ENCODE measurements at regions not wholly inside any gene's neighbourhood (a gene's known extent, or its start where the extent isn't known, plus 50 kb on each side); places are given as distances from the start of the nearest gene placed in this dataset.

DNA sequence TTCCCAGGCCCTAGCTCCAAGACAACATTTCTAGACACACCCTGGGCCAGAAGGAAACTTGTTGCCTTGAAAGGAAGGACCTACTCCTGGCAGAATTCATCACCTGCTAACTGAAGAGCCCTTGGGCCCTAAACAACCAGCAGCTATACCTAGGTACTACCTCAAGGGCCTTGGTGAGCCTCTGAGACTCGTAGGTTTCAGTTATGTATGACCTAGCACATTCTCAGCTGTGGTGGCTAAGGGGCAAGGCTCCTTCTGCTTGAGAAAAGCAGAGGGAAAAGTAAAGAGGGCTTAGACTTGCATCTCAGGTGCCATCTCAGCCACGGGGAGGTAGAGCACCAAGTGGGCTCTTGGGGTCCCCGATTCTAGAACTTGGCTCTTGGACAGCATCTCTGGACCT, 132.3 kb upstream of the NHSL1 start:
- Histone ChIP-seq H3K36me3 (no peaks in the 10 kb centered on the region), H3K27ac (no peak overlapping the region), H3K27me3 (no peaks in the 10 kb centered on the region), H3K4me1 (no peaks in the 10 kb centered on the region), H3K4me3 (no peak overlapping the region), H3K9me3 (no peaks in the 10 kb centered on the region)
- intact Hi-C loops (cut with DNase I; ENCODE audit: low total_unique reads) = no loop called here
- DNase-seq (no peak), ATAC-seq (no peak)
- no peak for TF ChIP-seq POLR2A (IDR thresholded peaks at IDR 0.05)
- TF ChIP-seq, protein P1, sequence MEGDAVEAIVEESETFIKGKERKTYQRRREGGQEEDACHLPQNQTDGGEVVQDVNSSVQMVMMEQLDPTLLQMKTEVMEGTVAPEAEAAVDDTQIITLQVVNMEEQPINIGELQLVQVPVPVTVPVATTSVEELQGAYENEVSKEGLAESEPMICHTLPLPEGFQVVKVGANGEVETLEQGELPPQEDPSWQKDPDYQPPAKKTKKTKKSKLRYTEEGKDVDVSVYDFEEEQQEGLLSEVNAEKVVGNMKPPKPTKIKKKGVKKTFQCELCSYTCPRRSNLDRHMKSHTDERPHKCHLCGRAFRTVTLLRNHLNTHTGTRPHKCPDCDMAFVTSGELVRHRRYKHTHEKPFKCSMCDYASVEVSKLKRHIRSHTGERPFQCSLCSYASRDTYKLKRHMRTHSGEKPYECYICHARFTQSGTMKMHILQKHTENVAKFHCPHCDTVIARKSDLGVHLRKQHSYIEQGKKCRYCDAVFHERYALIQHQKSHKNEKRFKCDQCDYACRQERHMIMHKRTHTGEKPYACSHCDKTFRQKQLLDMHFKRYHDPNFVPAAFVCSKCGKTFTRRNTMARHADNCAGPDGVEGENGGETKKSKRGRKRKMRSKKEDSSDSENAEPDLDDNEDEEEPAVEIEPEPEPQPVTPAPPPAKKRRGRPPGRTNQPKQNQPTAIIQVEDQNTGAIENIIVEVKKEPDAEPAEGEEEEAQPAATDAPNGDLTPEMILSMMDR (IDR thresholded peaks at IDR 0.05 in 4 of 5, conservative IDR thresholded peaks at IDR 0.05 in 1 of 5) = no peak
- in situ Hi-C loops (cut with MboI; ENCODE audit: low sequenced_read_pairs in 4 of 4) = no loop called here

DNA sequence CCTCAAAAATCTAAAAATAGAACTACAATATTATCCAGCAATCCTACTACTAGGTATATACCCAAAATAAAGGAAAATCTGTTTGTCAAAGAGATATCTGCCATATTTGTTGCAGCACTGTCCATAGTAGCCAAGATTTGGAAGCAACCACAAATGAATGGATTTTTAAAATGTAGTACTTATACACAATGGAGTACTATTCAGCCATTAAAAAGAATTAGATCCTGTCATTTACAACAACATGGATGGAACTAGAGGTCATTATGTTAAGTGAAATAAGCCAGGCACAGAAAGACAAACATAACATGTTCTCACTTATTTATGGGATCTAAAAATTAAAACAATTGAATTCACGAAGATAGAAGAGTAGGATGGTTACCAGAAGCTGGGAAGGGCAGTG, 135.7 kb upstream of the CCDC28A start:
- Histone ChIP-seq H3K27me3 (no peaks in the 10 kb centered on the region), H3K4me3 (no peak overlapping the region), H3K27ac (no peak overlapping the region), H3K36me3 (no peaks in the 10 kb centered on the region), H3K9me3 (no peaks in the 10 kb centered on the region), H3K4me1 (no peaks in the 10 kb centered on the region)
- DNase-seq (no peak), ATAC-seq (no peak)
- in situ Hi-C loops (cut with MboI; ENCODE audit: low sequenced_read_pairs in 4 of 4) (no loop called here), intact Hi-C loops (cut with DNase I; ENCODE audit: low total_unique reads) (no loop called here)
- TF ChIP-seq, protein P1 (IDR thresholded peaks at IDR 0.05 in 4 of 5, conservative IDR thresholded peaks at IDR 0.05 in 1 of 5) = no peak
- TF ChIP-seq POLR2A (IDR thresholded peaks at IDR 0.05) = no peak

DNA sequence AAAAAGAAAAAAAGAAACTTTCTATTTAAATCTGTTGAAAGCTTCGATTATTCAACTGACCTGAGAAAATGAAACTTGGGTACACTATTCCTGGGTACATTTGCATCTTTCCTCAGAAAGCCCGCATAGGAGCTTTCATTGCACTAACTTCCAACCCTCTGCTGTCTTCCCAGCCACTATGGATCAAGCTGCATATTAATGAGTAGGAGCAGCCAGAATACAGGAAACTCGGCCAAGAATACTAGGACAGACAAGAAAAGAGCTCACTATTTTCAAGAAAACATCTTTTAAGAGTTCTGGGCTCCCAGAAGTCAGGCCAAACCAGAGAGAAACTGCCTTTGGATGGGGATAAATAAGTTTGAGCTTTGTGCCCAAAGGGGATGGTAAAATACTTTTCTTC, 135.0 kb upstream of the CCDC28A start:
- Histone ChIP-seq H3K9me3 (no peaks in the 10 kb centered on the region), H3K27ac (no peak overlapping the region), H3K4me3 (no peak overlapping the region), H3K36me3 (no peaks in the 10 kb centered on the region), H3K27me3 (no peaks in the 10 kb centered on the region), H3K4me1 (no peaks in the 10 kb centered on the region)
- ATAC-seq (no peak), DNase-seq (no peak)
- TF ChIP-seq, protein P1 (IDR thresholded peaks at IDR 0.05 in 4 of 5, conservative IDR thresholded peaks at IDR 0.05 in 1 of 5) = no peak
- no peak for TF ChIP-seq POLR2A (IDR thresholded peaks at IDR 0.05)
- intact Hi-C loops (cut with DNase I; ENCODE audit: low total_unique reads) = no loop called here
- in situ Hi-C loops (cut with MboI; ENCODE audit: low sequenced_read_pairs in 4 of 4) = no loop called here

DNA sequence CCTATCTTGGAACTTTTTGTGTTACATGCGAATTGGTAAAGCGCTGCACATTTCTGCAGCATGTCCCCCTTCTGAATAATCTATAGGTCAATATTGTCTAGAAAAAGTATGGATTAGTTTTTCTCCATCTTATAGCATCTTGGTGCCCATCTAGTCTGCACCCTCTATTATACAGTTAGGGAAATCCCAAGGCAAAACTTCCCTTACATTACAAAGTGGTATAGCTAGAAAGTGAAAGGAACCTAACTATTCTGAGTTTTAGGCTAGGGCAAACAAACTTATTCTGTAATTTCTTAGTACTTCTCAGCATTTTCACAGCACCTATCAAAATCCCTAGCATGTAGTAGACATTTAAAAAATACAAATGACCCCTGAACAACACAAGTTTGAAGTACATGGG, 133.5 kb upstream of the CCDC28A start:
- DNase-seq (no peak), ATAC-seq (no peak)
- intact Hi-C loops (cut with DNase I; ENCODE audit: low total_unique reads) = no loop called here
- TF ChIP-seq, protein P1 (IDR thresholded peaks at IDR 0.05 in 4 of 5, conservative IDR thresholded peaks at IDR 0.05 in 1 of 5) = no peak
- no peak for TF ChIP-seq POLR2A (IDR thresholded peaks at IDR 0.05)
- no peaks in the 10 kb centered on the region for H3K36me3 ChIP-seq
- no peaks in the 10 kb centered on the region for H3K27me3 ChIP-seq
- H3K9me3 ChIP-seq = no peaks in the 10 kb centered on the region
- H3K4me1 ChIP-seq = no peaks in the 10 kb centered on the region
- H3K27ac ChIP-seq = no peak overlapping the region
- H3K4me3 ChIP-seq = no peak overlapping the region
- in situ Hi-C loops (cut with MboI; ENCODE audit: low sequenced_read_pairs in 4 of 4) = no loop called here

DNA sequence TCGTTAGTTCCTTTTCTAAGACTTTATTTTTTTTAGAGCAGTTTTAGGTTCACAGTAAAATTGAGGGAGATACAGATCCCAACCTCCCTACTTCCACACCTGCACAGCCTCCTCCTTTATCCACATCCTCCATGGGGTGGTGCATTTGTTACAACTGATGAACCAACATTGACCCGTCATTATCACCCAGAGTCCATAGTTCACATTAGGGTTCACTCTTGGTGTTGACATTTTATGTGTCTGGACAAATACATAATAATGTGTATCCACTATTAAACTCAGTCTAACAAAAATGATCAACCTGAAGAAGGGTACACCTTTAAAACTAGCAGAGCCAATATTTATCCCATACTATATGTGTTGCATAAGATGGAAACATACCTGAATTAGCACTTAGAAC, 130.4 kb upstream of the CCDC28A start:
- no peaks in the 10 kb centered on the region for H3K27me3 ChIP-seq
- in situ Hi-C loops (cut with MboI; ENCODE audit: low sequenced_read_pairs in 4 of 4) (no loop called here), intact Hi-C loops (cut with DNase I; ENCODE audit: low total_unique reads) (no loop called here)

More for the DNA sequence above, 130.4 kb upstream of the CCDC28A start:
- no peak overlapping the region for H3K4me3 ChIP-seq
- ATAC-seq = no peak
- no peaks in the 10 kb centered on the region for H3K9me3 ChIP-seq
- no peaks in the 10 kb centered on the region for H3K36me3 ChIP-seq
- TF ChIP-seq POLR2A (IDR thresholded peaks at IDR 0.05) = no peak
- TF ChIP-seq, protein P1 (IDR thresholded peaks at IDR 0.05 in 4 of 5, conservative IDR thresholded peaks at IDR 0.05 in 1 of 5) = no peak
- H3K27ac ChIP-seq = no peak overlapping the region
- no peaks in the 10 kb centered on the region for H3K4me1 ChIP-seq
- DNase-seq = no peak
